Type B pancreatic cell (in vitro differentiated cells): ENCODE measurements at regions not wholly inside any gene's neighbourhood (a gene's known extent, or its start where the extent isn't known, plus 50 kb on each side); places are given as distances from the start of the nearest gene placed in this dataset.

ENCODE experiments used
- DNase-seq: peaks from one replicate; pipeline ENCODE4 v3.0.0; 2021; ENCODE audit warnings: mixed read lengths; ENCODE audit not compliant: unreplicated experiment; ENCODE audit errors: extremely low spot score
- H3K27ac Mint-ChIP-seq: 2 replicates; pipeline ENCODE4 v1.8.0; 2021; ENCODE audit warnings: mild to moderate bottlenecking, mixed read lengths
- H3K27me3 Mint-ChIP-seq: 2 replicates; pipeline ENCODE4 v1.8.0; 2021; ENCODE audit warnings: mixed read lengths
- H3K36me3 Mint-ChIP-seq: 2 replicates; pipeline ENCODE4 v1.8.0; 2021; ENCODE audit warnings: mixed read lengths
- H3K4me1 Mint-ChIP-seq: one replicate; pipeline ENCODE4 v1.8.0; 2021; ENCODE audit warnings: mixed read lengths; ENCODE audit not compliant: unreplicated experiment
- H3K4me3 Mint-ChIP-seq: 2 replicates; pipeline ENCODE4 v1.8.0; 2021; ENCODE audit warnings: mild to moderate bottlenecking, mixed read lengths
- H3K9me3 Mint-ChIP-seq: 2 replicates; pipeline ENCODE4 v1.8.0; 2021; ENCODE audit warnings: mixed read lengths
- CTCF ChIP-seq: fragments of 200-600 bp; sonication (generic); conservative IDR thresholded peaks from 2 replicates; pipeline ENCODE4 v1.5.0; 2021; ENCODE audit warnings: antibody characterized with exemption, mild to moderate bottlenecking

DNA sequence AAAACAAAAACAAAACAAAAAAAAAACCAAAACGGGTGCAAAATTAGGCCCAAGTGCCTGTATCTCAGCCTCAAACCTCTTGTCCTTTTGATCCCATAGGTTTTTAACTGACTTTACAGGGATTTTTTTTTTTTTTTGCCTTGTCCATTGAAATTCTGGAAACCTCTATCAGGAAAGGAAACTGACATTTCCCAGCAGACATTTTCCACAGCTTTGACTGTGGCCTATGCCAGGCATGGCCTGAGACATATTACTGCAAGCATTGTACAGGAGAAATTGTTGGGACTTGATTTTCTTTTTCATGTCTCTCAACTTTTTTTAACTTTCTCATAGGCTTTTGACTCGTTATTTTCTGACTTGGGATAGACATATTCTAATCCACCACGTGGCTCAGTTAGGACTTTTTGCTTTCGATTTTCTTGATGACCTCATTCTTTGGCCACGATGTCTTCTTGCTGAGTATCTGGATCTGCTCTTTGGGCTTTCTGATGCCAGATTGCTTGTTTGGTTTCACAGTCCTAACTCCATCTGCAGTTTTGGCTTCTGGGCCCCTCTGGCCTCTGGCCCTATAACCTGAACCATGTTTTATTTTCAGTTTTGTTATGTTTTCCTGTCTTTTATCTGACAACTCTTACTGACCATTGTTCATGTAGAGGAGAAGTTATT is 336.1 kb upstream of the C11orf87 start:
- no peak for TF ChIP-seq CTCF
- Mint-ChIP-seq H3K4me3 (no peak overlapping the region), H3K36me3 (no peaks in the 10 kb centered on the region), H3K27me3 (no peaks in the 10 kb centered on the region), H3K9me3 (no peaks in the 10 kb centered on the region), H3K27ac (no peak overlapping the region), H3K4me1 (no peaks in the 10 kb centered on the region)
- no peak for DNase-seq

DNA sequence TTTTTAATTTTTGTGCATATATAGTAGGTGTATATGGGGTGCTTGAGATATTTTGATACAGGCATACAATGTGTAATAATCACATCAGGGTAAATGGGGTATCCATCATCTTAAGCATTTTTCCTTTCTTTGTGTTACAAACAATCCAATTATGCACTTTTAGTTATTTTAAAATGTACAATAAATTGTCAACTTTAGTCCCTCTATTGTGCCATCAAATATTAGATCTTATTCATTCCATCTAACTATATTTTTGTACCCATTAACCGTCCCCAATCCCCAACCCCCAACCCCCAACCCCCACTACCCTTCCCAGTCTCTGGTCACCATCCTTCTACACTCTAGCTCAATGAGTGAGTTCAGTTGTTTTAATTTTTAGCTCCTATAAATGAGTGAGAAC is 335.1 kb upstream of the C11orf87 start:
- Mint-ChIP-seq H3K4me3 (no peak overlapping the region), H3K4me1 (no peaks in the 10 kb centered on the region), H3K36me3 (no peaks in the 10 kb centered on the region), H3K27ac (no peak overlapping the region), H3K27me3 (no peaks in the 10 kb centered on the region), H3K9me3 (no peaks in the 10 kb centered on the region)
- no peak for TF ChIP-seq CTCF
- no peak for DNase-seq

- Mint-ChIP-seq H3K27ac (no peak overlapping the region), H3K36me3 (no peaks in the 10 kb centered on the region), H3K4me3 (no peak overlapping the region), H3K9me3 (no peaks in the 10 kb centered on the region), H3K4me1 (no peaks in the 10 kb centered on the region), H3K27me3 (no peaks in the 10 kb centered on the region)
- no peak for TF ChIP-seq CTCF
- no peak for DNase-seq
Measured at GRCh38 chr11:109088086-109088485, 333.9 kb upstream of the C11orf87 start.

- H3K27me3 Mint-ChIP-seq: no peaks in the 10 kb centered on the region
- H3K4me3 Mint-ChIP-seq: no peak overlapping the region
Measured at GRCh38 chr11:109089144-109089543, 332.8 kb upstream of the C11orf87 start.

DNA sequence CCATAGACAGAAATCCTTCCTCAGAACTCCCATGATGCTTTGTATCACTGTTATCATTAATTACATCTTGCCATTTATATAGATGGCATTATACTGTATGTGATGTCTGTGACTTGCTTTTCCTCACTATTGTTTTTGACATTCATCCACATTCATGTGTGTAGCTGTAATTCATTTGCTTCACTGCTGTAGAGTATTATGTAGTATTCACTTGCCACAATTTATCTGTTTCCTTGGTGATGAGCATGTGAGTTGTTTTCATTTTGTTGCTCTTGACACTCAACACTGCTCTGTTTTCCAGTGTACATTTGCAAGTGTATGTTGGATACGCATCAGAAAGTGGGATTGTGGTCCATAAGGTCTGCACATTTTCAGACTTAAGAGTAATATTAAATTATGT is 328.6 kb upstream of the C11orf87 start:
- no peak overlapping the region for H3K4me3 Mint-ChIP-seq
- H3K36me3 Mint-ChIP-seq: no peaks in the 10 kb centered on the region
- no peak for DNase-seq
- no peaks in the 10 kb centered on the region for H3K9me3 Mint-ChIP-seq
- H3K27ac Mint-ChIP-seq: no peak overlapping the region
- H3K4me1 Mint-ChIP-seq: no peaks in the 10 kb centered on the region
- H3K27me3 Mint-ChIP-seq: no peaks in the 10 kb centered on the region
- TF ChIP-seq CTCF: no peak

More at GRCh38 chr11:109089144-109089543, 332.8 kb upstream of the C11orf87 start:
- no peak for TF ChIP-seq CTCF
- Mint-ChIP-seq H3K9me3 (no peaks in the 10 kb centered on the region), H3K4me1 (no peaks in the 10 kb centered on the region), H3K36me3 (no peaks in the 10 kb centered on the region), H3K27ac (no peak overlapping the region)
- DNase-seq: no peak

DNA sequence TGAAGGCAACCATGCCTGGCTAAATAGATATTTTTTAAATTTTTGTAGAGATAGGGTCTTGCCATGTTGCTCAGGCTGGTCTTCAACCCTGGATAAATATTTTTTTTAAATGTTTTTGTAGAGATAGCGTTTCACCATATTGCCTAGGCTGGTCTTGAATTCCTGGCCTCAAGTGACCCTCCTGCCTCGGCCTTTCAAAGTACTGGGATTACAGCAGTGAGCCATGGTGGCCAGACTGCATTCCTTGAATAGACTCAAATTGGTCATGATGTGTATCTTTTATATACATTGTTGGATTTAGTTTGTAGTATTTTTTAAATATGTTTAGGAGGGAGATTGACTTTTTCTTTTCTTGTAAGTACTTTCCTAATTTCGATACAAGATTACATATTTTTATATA is 325.7 kb upstream of the C11orf87 start:
- no peak for DNase-seq
- no peak overlapping the region for H3K27ac Mint-ChIP-seq
- no peaks in the 10 kb centered on the region for H3K4me1 Mint-ChIP-seq
- H3K4me3 Mint-ChIP-seq: no peak overlapping the region
- TF ChIP-seq CTCF: no peak
- H3K9me3 Mint-ChIP-seq: no peaks in the 10 kb centered on the region
- no peaks in the 10 kb centered on the region for H3K36me3 Mint-ChIP-seq
- H3K27me3 Mint-ChIP-seq: no peaks in the 10 kb centered on the region
